Stimulated activated CD8-positive, alpha-beta memory T cell treated with anti-CD3 and anti-CD28 coated beads, Interleukin-4, amount 100 ng/mL, for 1 hour (primary cell): ENCODE measurements at regions not wholly inside any gene's neighbourhood (a gene's known extent, or its start where the extent isn't known, plus 50 kb on each side); places are given as distances from the start of the nearest gene placed in this dataset.
"Not testable (repeated sequence)": the region's sequence is repeated elsewhere in the genome, so short reads cannot be mapped to it uniquely, and the experiment has no call there.

ENCODE experiments used
- DNase-seq, 2 donors: peaks; one replicate each; pipeline ENCODE4 v3.0.0-alpha.2; 2020; ENCODE audit warnings: low read depth in 2 of 2, low spot score in 1 of 2

DNA sequence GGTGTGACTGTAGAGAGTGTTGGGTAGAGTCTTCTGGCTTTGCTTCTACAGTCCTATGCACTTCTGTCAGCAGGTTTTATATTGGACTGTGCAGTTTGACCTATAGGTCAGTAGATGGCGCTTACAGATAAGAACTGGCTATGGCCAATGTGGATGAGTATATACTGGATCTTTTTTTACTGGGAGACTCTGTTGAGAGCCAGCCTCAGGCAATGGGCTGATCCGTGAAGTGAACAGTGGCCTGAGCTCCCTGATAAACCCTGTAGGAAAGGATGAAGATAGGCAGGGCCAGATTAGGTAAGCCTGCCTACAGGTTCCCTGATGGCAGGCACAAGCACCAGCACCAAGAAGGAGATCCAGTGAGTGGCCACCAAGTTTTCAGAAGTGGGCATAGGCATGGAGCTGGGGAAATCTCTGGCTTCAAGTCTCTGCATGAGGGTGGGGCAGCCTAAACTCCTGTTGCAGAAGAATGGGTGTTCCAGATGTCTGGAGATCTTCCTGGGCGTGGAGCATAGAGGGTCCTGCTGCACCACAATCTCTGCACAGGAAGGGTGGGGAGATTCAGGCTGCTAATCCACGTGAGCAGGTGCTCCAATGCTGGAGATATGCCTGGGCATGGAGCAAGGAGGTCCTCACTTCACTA lies 326.0 kb upstream of the SGO1 start:
- no peak for DNase-seq

DNA sequence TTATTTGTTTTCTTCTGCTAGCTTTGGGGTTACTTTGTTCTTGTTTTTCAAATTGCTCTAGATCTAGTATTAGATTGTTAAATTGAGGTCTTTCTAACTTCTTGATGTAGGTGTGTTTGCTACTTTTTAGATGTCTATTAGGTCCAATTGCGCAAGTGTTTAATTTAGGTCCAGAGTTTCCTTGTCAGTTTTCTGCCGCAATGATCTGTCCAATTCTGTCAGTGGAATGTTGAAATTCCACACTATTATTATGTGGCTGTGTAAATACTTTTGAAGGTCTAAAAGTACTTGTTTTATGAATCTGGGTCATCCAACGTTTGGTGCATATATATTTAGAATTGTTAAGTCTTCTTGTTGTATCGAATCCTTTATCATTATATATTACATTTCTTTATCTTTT lies 324.4 kb upstream of the SGO1 start:
- no peak for DNase-seq

DNA sequence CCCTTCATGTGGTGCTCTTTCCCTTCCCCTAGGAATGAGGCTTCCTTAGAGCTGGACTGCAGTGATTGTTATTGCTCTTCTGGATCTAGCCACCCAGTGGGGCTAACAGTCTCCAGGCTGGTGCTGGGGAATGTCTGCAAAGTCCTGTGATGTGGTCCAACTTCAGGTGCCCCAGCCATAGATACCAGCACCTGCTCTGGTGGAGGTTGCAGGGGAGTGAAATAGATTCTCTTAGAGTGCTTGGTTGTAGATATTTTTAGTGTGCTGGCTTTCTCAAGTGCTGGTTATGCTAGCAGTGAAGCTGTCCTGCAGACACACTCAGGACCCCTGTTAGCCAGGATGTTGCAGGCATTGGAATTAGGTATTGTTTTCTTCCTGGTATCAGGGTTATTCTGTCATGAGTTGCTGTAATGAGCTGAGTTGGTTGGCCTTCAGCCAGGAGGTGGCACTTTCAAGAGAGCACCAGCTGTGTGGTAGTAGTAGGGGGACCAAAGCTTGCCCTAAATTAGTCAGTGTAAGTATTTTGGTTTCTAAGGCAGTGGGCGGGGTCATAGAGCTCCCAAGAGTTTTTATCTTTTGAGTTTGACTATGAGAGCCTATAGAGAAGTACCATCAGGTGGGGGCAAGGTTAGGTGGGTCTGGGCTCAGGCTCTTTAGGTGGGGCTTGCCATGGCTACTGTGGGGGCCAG lies 317.5 kb upstream of the SGO1 start:
- no peak for DNase-seq

DNA sequence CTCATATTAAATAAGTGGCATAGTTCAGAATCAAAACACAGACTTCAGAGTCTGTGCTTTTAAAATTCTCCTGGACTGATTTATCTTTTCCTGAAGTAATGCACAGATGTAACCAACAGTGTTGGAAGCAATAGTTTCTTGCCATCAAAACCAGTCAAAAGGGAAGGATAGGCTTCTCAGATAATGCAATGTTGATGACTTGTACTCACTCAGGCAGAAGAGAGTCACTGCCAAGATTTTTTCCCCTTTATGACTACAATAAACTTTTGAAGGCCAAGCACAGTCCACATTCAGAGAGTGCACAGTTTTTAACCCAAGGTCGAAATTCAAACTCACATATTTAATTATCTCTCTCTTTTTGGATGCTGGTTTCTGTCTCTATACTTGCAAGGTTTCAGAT lies 305.0 kb upstream of the SGO1 start:
- DNase-seq, result no peak

DNA sequence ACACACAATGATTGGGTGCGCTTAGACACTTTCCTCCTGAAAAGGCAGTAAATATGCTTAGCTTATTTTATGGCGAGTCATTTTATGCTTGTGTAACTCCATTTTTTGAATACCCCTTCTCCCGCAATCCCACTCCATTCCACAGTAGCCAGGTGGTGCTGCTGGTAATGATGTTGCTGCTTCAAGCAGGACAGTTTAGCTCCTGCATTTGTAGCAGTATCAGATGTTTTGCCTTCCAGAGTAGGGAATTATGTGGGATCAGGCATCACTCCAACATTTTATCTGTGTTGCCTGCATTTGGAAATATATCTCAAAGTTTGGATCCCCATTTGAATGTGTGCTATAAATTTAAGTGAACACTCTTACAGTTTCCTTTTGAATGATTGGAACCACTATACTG lies 302.1 kb upstream of the SGO1 start:
- no peak for DNase-seq

DNA sequence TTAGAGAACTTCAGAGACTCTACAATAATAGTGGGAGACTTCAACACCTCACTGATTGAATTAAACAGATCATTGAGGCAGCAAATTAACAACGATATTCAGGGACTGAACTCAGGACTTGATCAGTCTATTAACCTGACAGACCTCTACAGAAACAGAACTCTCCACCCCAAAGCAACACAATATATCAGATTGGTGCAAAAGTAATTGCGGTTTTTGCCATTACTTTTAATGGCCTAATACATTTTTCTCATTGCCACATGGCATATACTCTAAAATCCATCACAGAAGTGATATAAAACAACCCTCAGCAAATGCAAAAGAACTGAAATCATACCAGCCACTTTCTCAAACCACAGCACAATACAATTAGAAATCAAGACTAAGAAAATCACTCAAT lies 298.1 kb upstream of the SGO1 start:
- no peak for DNase-seq

DNA sequence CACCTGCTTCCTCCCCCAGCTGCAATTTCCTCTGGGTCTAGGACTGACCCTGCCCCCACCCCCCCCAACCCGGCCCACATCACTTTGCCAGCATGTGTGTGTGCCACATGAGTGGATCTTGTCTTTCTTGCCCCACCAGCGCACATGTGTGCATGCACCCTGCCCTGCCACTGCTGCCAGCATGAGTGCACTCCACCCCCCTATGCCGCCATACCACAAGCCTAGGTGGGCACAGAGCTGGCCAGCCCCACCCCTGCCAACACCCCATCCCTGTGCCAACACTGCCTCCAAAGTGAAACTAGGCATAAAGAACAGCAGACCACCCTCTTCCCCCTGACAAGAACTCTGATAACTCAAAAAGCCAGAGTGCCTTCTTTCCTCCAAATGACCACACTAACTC lies 296.3 kb upstream of the SGO1 start:
- no peak for DNase-seq

DNA sequence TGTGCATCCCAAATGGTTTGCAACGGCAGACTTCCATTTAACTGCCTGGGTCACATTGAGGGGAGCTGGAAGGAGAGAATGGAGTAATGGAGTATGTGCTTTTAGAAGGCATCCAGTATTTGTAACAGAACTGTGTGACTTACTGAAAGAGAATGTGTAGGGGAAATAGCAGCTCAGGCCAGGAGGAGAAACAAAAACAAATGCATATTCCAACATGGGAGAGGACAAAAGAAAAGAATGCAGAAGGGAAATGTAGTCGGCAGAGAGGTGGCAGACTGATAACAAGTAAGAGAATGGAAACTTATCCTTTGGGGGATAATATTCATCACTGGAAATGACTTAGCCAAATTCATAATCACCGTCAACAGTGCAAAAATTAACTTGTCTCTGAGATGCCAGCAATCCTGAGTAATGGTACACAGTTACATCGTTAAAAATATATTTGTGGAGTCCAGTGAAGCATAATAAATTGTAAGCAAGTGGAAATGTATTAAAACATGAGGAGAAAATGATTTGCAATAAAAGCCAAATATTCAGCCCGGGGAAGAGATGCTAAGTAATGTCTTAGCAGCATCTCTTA lies 294.9 kb upstream of the SGO1 start:
- DNase-seq, result no peak

DNA sequence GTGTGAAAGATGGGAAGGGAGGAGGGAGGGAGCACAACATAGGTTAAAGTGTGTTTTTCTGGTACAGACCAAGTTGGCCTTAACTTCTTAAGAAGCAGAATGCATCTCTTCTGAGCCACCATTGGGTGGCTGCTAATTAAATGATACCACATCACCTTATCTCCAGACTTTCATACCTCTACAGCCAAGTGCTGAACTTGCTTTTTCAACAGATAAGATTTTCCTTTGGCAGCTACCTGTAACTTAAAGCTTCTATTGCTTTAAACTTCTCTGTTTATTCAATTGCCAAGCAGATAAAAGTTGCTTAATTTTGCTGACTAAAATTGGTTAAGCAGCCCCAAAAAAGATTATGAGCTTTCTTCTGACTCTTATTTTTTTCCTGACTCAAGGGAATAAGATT lies 292.4 kb upstream of the SGO1 start:
- DNase-seq, result no peak

DNA sequence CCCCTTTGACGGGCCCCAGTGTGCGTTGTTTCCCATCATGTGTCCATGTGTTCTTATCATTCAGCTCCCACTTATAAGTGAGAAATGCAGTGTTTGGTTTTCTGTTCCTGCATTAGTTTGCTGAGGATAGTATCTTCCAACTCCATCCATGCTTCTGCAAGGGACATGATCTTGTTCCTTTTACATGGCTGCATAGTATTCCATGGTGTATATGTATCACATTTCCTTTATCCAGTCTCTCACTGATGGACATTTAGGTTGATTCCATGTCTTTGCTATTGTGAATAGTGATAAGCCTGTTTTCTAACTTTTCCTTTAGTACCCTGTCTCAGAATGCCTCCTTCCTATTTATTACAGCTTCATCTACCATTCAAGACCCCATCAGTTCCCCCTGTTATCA lies 278.2 kb upstream of the SGO1 start:
- DNase-seq, result not testable (repeated sequence)

DNA sequence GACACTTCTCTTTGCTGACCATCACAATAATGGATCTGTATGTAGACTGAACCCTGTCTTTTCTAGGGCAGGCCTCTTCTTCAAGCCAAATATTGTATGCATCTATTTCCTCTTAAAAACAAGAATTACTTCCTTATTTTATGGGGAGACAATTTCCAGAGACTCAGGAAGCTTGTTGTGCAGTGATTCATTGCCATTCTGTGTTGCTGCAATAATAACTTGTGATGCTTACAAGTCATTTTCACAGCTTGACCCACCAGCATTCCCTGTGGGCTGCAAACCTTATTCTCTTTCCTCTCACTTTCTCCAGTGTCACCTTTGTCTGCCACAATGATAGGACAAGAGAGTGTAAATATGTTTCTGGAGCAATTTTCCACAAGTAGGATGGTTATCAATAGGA lies 276.7 kb upstream of the SGO1 start:
- DNase-seq, result no peak

DNA sequence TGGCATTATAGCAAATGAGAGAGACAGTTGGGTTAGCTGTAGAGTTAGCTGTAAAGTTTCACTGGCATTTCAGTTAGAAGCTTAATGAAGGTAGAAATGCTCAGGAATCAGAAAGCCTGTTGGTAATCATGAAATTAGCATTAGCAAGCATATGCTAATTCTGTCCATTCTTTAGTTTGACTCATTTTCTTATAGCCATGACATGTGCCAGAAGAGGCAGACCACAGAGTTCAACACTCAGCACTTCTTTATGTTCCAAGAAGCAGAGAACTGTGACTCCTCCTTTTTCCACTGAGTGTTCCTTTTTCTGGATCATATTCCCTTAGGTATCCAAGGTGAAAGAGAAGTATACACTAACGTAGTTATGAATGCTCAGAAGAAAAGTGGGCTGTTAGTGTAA lies 276.2 kb upstream of the SGO1 start:
- no peak for DNase-seq

DNA sequence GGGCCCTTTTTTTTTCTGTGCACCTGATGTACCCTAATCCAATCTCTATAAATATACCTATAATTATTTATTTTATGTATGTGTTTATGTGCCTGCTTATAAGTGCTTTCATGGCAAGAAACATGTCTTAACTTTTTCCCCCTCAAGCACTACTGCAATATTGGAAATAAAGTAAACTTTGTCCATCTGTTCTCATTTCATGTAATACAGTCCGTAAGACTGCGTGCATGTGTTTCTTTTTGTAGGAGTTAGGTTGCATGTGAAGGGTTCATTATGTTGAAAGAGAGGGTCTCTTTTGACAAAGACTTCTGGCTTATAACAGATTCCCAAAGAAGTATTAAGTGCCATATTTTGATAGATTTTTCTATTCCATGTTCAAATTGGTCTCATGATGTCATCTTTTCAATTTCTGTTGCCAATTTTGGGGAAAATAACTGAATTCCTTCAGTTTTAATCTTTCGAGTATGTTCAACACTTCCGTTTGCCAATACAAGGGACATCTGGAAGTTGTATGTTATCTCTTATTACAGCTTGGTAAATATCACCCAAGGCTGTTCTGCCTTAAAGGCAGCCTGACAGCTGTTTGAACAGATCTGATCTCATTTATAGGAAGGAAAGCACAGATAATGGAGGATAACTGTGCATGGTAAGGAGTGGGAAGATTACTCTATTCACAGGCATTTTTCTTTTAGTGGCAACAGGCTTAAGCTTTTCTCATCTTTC lies 273.1 kb upstream of the SGO1 start:
- DNase-seq, result no peak

DNA sequence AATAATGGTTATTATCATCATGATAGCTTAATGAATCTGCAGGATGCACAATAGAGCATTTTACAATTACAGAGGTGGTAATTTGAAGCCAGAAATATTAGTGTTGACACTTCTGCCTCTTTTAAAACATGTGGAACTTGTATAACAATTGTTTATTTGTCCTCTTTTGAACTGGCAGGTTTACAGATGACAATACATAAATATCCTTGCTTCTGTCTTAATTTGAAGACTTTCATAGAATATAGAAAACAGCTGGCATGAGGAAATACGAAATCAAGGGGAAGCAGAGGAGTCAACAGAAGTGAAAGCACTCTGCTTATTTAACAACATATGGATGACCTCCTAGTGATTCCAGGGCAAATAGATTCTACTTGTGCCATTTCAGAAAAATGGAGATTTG lies 270.5 kb upstream of the SGO1 start:
- no peak for DNase-seq

DNA sequence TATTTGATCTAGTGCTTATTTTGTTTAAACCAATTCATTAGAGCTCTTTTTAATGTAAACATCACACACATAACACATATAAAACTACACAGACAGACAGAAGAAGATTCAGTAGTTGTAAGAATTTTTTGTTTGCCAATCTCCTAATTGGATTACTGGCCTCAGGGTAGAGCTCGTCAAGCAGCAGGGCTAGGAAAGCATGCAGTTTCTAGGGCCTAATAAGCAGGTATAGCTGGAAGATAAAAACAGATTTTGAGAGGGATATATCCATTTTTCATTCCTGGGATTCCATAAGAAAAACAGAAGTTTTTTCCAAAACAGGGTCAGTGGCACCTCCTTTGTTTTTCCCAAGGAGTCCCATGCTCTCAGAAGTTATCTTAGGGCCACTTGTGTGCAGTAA lies 265.2 kb upstream of the SGO1 start:
- no peak for DNase-seq

DNA sequence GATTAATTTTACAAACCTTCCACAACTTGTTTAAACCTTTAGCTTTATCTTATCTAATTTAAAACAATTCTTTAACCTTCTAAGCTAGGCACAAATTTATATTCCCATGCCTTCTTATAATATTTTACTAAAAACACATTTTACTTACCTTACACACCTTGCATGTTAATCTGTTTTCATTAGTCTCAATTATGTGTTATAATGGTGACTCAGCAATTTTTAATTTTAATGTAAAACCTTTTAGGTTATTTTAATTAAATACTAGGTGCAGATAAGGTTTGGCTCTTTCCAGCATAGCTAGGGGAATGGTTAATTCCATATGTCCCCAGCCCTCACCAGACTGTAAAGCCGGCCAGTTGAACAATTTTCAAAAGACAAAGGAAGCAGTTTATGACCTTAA lies 264.6 kb upstream of the SGO1 start:
- no peak for DNase-seq

DNA sequence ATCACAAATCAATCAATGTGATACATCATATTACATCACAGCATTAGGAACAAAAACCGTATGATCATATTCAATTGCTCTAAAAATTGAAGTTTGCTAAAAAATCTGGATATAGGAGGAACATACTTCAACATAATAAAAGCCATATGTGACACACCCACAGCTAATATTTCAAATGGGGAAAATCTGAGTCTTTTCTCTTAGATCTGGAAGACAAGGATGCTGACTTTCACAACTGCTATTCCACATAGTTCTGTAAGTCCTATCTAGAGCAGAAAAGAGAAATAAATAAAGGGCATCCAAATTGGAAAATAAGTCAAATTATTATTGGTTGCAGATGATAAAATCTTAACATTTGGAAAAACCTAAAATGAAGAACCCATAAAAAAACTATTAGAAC lies 256.8 kb upstream of the SGO1 start:
- DNase-seq, result no peak

DNA sequence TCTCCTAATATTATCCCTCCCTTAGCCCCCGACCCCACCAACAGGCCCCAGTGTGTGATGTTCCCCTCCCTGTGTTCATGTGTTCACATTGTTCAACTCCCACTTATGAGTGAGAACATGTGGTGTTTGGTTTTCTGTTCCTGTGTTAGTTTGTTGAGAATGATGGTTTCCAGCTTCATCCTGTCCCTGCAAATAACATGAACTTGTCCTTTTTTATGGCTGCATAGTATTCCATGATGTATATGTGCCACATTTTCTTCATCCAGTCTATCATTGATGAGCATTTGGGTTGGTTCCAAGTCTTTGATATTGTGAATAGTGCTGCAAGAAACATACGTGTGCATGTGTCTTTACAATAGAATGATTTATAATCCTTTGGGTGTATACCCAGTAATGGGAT lies 241.3 kb upstream of the SGO1 start:
- DNase-seq, result not testable (repeated sequence)

DNA sequence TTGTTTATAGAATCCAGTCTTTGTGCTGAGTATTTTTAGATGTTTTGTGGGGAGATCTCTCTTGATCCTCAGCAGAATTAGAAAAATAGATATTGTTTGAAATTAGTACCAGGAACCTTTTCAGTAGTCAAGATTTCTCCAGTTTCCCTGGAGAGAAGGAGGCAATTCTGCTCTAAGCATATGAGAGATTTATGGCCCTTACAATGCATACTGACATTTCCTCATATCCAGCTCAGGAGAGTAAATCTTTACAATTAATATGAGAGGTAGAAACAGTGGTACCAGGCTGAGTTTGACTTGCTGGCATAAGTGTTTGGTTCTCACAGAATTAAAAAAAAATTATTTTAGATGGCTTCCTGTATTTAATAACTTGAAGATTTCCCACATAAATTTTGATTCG lies 239.1 kb upstream of the SGO1 start:
- no peak for DNase-seq

DNA sequence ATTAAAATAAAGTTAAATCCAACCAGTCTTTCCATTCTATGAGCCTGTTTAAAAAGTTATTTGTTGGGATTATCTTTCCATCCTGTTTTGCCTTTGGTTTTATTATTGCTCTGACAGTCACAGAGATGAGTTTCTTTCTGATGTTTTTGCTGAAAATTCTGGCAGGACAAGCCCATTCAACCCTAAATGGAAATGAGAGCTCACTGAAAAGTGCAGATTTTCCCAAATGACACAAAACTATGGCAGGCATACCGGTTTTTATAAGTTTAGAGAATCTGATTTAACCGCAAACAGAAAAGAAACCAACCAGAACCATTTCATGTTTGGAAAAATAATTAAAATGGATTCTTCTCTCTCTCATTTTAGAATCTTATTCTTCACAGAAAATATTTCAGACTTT lies 238.1 kb upstream of the SGO1 start:
- no peak for DNase-seq

DNA sequence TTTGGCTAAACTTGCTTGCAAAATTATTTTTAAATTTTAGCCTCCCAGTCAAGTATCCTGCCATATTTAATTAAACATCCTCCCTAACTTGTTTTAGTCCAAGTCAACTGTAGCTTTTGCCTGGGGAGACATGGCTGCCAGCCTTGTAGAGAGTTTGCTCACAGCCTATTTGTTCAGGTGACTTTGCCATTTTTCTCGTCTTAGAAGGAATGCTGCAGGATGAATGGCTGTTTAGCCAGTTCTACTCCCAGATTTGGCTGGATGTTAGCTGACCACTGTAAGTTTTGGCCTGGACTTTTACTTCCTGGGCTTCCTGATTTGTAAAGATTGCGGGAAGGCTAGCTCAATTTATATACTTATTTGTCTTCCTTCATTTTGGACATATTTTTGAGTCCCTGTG lies 236.4 kb upstream of the SGO1 start:
- DNase-seq, result no peak

DNA sequence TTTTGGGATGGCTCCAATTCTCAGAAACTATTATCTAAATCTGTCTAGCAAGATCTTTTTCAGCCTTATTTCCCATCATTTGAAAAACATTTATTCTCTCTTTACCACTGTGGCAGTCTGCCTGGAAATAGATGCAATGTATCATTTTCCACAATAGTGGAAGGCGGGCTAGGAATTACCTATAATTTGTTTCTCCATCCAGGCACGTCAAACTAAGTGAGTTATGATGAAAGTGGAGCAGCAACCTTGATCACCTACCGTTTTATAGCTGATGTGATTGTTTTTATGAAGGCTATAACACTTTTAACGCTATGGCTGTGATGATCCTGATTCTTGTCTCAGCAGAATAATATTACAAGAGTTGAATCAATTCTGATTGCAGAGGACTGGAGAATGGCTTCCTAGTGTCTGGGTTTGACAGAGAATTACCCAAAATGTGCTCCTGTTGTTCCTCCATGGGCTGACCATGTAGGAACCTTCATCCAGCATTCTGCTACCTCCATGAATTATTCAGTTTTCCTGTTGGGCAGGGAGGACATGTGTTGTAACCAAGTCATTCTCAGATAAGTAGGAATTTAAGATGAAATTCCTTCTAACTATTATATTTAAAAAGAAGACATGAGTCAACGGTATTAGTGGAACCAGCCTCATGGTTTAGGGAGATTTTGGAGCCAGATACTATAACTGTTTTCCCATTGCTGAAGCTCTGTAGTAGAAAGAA lies 231.5 kb upstream of the SGO1 start:
- no peak for DNase-seq
